NB4 (cell line): ENCODE measurements at regions not wholly inside any gene's neighbourhood (a gene's known extent, or its start where the extent isn't known, plus 50 kb on each side); places are given as distances from the start of the nearest gene placed in this dataset.

Experiments used
- DNase-seq: peaks from one replicate; pipeline ENCODE4 v3.0.0; 2010; ENCODE audit warnings: low read depth
- H3K4me3 ChIP-seq: one replicate; pipeline ENCODE4 v1.5.1; 2011; ENCODE audit warnings: mild to moderate bottlenecking, low read depth, low read length, moderate library complexity
- MYC ChIP-seq: IDR thresholded peaks from 2 replicates; pipeline ENCODE4 v1.6.1; 2011; ENCODE audit warnings: low read depth, low read length
- POLR2A ChIP-seq: IDR thresholded peaks from 2 replicates; pipeline ENCODE4 v1.6.1; 2011; ENCODE audit warnings: mild to moderate bottlenecking; ENCODE audit not compliant: insufficient read length; ENCODE audit errors: extremely low read depth
- TF ChIP-seq, protein P1 (sequence below): IDR thresholded peaks from one replicate; pipeline ENCODE4 v1.5.1; 2012; ENCODE audit warnings: low read depth, low read length
- TF ChIP-seq, protein P2 (sequence below): IDR thresholded peaks from 2 replicates; pipeline ENCODE4 v1.6.1; 2011; ENCODE audit warnings: low read depth, low read length

- TF ChIP-seq, protein P1, sequence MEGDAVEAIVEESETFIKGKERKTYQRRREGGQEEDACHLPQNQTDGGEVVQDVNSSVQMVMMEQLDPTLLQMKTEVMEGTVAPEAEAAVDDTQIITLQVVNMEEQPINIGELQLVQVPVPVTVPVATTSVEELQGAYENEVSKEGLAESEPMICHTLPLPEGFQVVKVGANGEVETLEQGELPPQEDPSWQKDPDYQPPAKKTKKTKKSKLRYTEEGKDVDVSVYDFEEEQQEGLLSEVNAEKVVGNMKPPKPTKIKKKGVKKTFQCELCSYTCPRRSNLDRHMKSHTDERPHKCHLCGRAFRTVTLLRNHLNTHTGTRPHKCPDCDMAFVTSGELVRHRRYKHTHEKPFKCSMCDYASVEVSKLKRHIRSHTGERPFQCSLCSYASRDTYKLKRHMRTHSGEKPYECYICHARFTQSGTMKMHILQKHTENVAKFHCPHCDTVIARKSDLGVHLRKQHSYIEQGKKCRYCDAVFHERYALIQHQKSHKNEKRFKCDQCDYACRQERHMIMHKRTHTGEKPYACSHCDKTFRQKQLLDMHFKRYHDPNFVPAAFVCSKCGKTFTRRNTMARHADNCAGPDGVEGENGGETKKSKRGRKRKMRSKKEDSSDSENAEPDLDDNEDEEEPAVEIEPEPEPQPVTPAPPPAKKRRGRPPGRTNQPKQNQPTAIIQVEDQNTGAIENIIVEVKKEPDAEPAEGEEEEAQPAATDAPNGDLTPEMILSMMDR, result no peak
- TF ChIP-seq MYC (no peak), POLR2A (no peak)
- TF ChIP-seq, protein P2, sequence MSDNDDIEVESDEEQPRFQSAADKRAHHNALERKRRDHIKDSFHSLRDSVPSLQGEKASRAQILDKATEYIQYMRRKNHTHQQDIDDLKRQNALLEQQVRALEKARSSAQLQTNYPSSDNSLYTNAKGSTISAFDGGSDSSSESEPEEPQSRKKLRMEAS, result no peak
- no peak for DNase-seq
- H3K4me3 ChIP-seq, result no peak overlapping the region
Measured at GRCh38 chr2:51149725-51150124, 117.8 kb upstream of the NRXN1 start.

GRCh38 chr2:51145761-51146160 is 113.8 kb upstream of the NRXN1 start:
- DNase-seq, result no peak
- TF ChIP-seq, protein P2, result no peak
- TF ChIP-seq POLR2A, result no peak
- TF ChIP-seq, protein P1, result no peak
- no peak for TF ChIP-seq MYC

GRCh38 chr2:51120754-51121280 is 88.9 kb upstream of the NRXN1 start:
- TF ChIP-seq MYC (no peak), POLR2A (no peak)
- TF ChIP-seq, protein P1, result no peak
- TF ChIP-seq, protein P2, result no peak
- no peak for DNase-seq
- no peak overlapping the region for H3K4me3 ChIP-seq

More at GRCh38 chr2:51145761-51146160, 113.8 kb upstream of the NRXN1 start:
- H3K4me3 ChIP-seq, result no peak overlapping the region

DNA sequence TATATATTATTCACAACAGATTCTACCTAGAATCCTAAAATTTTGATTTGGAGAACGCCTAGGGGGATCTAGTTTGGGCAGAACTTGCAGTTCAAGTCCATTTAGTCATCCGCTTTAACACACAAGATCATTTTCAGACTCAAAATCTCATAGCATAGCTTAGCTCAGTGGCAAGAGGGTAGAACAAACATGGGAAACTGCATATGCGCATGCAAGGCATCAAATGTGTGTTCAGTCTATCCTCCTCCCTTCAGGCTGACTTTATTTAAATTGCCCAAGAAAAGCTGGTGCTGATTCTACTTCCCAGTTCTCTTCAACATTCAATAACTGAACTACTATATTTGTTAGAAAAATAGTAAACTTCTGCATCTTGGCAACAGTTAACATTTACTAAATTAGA is 79.6 kb upstream of the NRXN1 start:
- H3K4me3 ChIP-seq, result no peak overlapping the region
- no peak for DNase-seq
- TF ChIP-seq, protein P1, result no peak
- no peak for TF ChIP-seq POLR2A
- no peak for TF ChIP-seq MYC
- TF ChIP-seq, protein P2, result no peak

- DNase-seq, result no peak
- TF ChIP-seq POLR2A (no peak), MYC (no peak)
- TF ChIP-seq, protein P1, result no peak
- TF ChIP-seq, protein P2, result no peak
- no peak overlapping the region for H3K4me3 ChIP-seq
Measured at GRCh38 chr2:51108794-51109193, 76.9 kb upstream of the NRXN1 start.
